ENCODE measurements at regions not wholly inside any gene's neighbourhood (a gene's known extent, or its start where the extent isn't known, plus 50 kb on each side); places are given as distances from the start of the nearest gene placed in this dataset.

DNA sequence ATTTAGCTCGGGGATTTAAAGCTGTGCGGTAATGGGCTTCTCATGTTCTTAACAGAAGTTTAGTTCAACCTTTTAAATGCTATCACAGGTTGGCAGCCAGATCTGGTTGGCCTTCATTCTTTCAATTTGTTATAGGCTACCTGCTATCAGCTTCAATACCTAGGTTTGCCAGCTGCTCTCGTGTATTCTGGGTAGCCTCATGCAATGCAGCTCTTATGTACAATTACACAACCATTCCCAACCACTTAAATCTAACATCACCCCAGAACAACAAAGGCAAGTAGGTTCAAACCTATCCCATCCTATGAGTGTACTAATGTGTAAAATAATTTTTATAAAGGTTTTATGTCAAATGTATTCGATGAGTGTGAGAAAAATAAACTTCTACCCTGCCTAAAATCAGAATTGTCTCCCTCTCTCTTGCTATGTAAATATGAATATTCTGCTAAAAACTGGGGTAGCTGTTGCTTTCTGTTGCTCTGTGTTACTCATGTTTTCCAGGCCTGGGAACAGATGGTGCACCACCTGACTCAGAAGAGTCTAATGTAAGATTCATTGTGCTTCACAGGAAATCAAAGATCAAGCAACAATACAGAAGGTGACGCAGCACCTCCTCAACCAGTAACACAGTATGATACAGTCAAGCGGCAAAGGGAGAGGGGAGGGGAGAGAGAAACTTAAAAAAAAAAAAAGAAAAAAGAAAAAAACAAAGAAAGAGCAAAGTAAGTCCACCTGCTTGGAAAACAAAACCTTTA lies 188.6 kb downstream of the ETV1 start:
- H3K9me2 ChIP-seq (ENCODE audit: insufficient read depth, low read length), result no peaks in the 10 kb centered on the region
- no peak overlapping the region for H3K27ac ChIP-seq (ENCODE audit: low read depth, low read length, poor library complexity, severe bottlenecking)
- no peak overlapping the region for H2AFZ ChIP-seq (ENCODE audit: low read length)
- H3K4me2 ChIP-seq (ENCODE audit: low read length), result no peak overlapping the region
- no peaks in the 10 kb centered on the region for H3K4me1 ChIP-seq (ENCODE audit: insufficient read depth, low read length, poor library complexity, severe bottlenecking)
- H3K36me3 ChIP-seq (ENCODE audit: insufficient read depth, low read length), result no peaks in the 10 kb centered on the region
- DNase-seq (ENCODE audit: low spot score), result no peak
- BruUV-seq (replicated peaks), result no TSS peak
- H3K4me3 ChIP-seq (ENCODE audit: low read depth, low read length, poor library complexity, severe bottlenecking), result no peak overlapping the region
- intact Hi-C loops (cut with micrococcal nuclease; ENCODE audit: unreplicated experiment), result no loop called here
- POLR2A ChIA-PET, result no interaction called here
- no peaks in the 10 kb centered on the region for H3K79me2 ChIP-seq (ENCODE audit: insufficient read depth, low read depth, low read length)
- no peaks in the 10 kb centered on the region for H4K20me1 ChIP-seq (ENCODE audit: insufficient read depth, low read length)
- TF ChIP-seq EZH2phosphoT487 (IDR thresholded peaks at IDR 0.05; ENCODE audit: borderline replicate concordance, low read depth, low read length), result no peak
- TF ChIP-seq, protein P1, sequence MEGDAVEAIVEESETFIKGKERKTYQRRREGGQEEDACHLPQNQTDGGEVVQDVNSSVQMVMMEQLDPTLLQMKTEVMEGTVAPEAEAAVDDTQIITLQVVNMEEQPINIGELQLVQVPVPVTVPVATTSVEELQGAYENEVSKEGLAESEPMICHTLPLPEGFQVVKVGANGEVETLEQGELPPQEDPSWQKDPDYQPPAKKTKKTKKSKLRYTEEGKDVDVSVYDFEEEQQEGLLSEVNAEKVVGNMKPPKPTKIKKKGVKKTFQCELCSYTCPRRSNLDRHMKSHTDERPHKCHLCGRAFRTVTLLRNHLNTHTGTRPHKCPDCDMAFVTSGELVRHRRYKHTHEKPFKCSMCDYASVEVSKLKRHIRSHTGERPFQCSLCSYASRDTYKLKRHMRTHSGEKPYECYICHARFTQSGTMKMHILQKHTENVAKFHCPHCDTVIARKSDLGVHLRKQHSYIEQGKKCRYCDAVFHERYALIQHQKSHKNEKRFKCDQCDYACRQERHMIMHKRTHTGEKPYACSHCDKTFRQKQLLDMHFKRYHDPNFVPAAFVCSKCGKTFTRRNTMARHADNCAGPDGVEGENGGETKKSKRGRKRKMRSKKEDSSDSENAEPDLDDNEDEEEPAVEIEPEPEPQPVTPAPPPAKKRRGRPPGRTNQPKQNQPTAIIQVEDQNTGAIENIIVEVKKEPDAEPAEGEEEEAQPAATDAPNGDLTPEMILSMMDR (conservative IDR thresholded peaks at IDR 0.05; ENCODE audit: low read length), result no peak
- CTCF ChIA-PET (ENCODE audit: unreplicated experiment), result no interaction called here
- H3K9me3 ChIP-seq (ENCODE audit: low read length), result no peaks in the 10 kb centered on the region

DNA sequence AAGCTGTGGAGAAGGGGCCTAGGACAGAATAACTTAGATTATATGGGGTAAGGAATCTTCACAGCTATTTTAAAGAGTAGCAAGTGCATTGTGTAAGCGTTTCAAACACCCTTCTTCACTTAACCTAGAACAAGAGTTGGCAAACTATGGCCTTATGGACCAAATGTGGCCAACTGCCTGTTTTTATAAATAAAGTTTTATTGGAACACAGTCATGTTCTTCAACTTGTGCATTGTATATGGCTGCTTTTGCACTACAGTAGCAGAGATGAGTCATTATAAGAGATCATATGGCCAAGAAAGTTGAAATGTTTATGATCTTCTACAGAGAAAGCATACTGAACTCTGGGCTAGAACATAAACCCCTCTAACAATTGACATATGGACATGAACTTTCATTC lies 187.8 kb downstream of the ETV1 start:
- no peak overlapping the region for H2AFZ ChIP-seq (ENCODE audit: low read length)
- no peak for DNase-seq (ENCODE audit: low spot score)
- ChIA-PET CTCF (ENCODE audit: unreplicated experiment) (no interaction called here), POLR2A (no interaction called here)
- no peaks in the 10 kb centered on the region for H3K36me3 ChIP-seq (ENCODE audit: insufficient read depth, low read length)
- H3K9me3 ChIP-seq (ENCODE audit: low read length), result no peaks in the 10 kb centered on the region
- no peak overlapping the region for H3K4me2 ChIP-seq (ENCODE audit: low read length)
- no peaks in the 10 kb centered on the region for H3K9me2 ChIP-seq (ENCODE audit: insufficient read depth, low read length)
- TF ChIP-seq EZH2phosphoT487 (IDR thresholded peaks at IDR 0.05; ENCODE audit: borderline replicate concordance, low read depth, low read length), result no peak
- TF ChIP-seq, protein P1 (conservative IDR thresholded peaks at IDR 0.05; ENCODE audit: low read length), result no peak
- H4K20me1 ChIP-seq (ENCODE audit: insufficient read depth, low read length), result no peaks in the 10 kb centered on the region
- no TSS peak for BruUV-seq (replicated peaks)
- no peaks in the 10 kb centered on the region for H3K4me1 ChIP-seq (ENCODE audit: insufficient read depth, low read length, poor library complexity, severe bottlenecking)
- no peak overlapping the region for H3K4me3 ChIP-seq (ENCODE audit: low read depth, low read length, poor library complexity, severe bottlenecking)
- H3K27ac ChIP-seq (ENCODE audit: low read depth, low read length, poor library complexity, severe bottlenecking), result no peak overlapping the region
- no peaks in the 10 kb centered on the region for H3K79me2 ChIP-seq (ENCODE audit: insufficient read depth, low read depth, low read length)
- intact Hi-C loops (cut with micrococcal nuclease; ENCODE audit: unreplicated experiment), result no loop called here

DNA sequence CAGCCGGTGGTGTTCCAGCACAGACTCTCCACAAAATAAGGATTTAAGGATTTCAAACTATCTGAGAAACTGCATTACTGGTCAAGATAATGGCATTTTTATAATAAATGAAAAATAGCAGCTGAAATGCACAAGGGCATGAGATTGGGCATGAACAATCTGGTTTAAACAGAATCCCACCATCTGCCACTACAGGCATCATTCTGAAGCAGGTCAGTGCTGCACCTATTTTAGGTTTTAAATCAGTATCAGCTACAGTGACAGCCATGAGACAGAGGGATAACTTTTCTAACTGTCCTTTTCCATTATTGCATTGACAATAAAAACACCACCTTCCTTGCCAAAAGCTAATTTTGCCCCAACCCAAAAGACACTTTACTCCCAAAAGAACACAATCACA lies 186.8 kb downstream of the ETV1 start:
- TF ChIP-seq, protein P1 (conservative IDR thresholded peaks at IDR 0.05; ENCODE audit: low read length), result no peak
- TF ChIP-seq EZH2phosphoT487 (IDR thresholded peaks at IDR 0.05; ENCODE audit: borderline replicate concordance, low read depth, low read length), result no peak
- CTCF ChIA-PET (ENCODE audit: unreplicated experiment), result no interaction called here

More for the DNA sequence above, 186.8 kb downstream of the ETV1 start:
- Histone ChIP-seq H4K20me1 (ENCODE audit: insufficient read depth, low read length) (no peaks in the 10 kb centered on the region), H3K36me3 (ENCODE audit: insufficient read depth, low read length) (no peaks in the 10 kb centered on the region), H3K27ac (ENCODE audit: low read depth, low read length, poor library complexity, severe bottlenecking) (no peak overlapping the region), H3K4me1 (ENCODE audit: insufficient read depth, low read length, poor library complexity, severe bottlenecking) (no peaks in the 10 kb centered on the region), H2AFZ (ENCODE audit: low read length) (no peak overlapping the region), H3K79me2 (ENCODE audit: insufficient read depth, low read depth, low read length) (no peaks in the 10 kb centered on the region), H3K4me2 (ENCODE audit: low read length) (no peak overlapping the region), H3K9me3 (ENCODE audit: low read length) (no peaks in the 10 kb centered on the region), H3K9me2 (ENCODE audit: insufficient read depth, low read length) (no peaks in the 10 kb centered on the region), H3K4me3 (ENCODE audit: low read depth, low read length, poor library complexity, severe bottlenecking) (no peak overlapping the region)
- POLR2A ChIA-PET, result no interaction called here
- intact Hi-C loops (cut with micrococcal nuclease; ENCODE audit: unreplicated experiment), result no loop called here
- BruUV-seq (replicated peaks), result no TSS peak
- DNase-seq (ENCODE audit: low spot score), result no peak

Measured in OCI-LY7 (cell line).